Loucy (cell line): ENCODE measurements at regions not wholly inside any gene's neighbourhood (a gene's known extent, or its start where the extent isn't known, plus 50 kb on each side); places are given as distances from the start of the nearest gene placed in this dataset.

Source experiments
- H2AFZ ChIP-seq: fragments of 200-600 bp; sonication (generic); 2 replicates; pipeline ENCODE4 v1.6.0; 2016; ENCODE audit warnings: antibody characterized with exemption, mild to moderate bottlenecking, low read length, moderate library complexity
- H3F3A ChIP-seq: fragments of 200-600 bp; 2 replicates; pipeline ENCODE4 v1.6.0; 2016; ENCODE audit warnings: antibody characterized with exemption, low read depth, mild to moderate bottlenecking
- H3K27me3 ChIP-seq: fragments of 200-600 bp; sonication (generic); 2 replicates; pipeline ENCODE4 v1.6.1; 2014; ENCODE audit warnings: low read length, mild to moderate bottlenecking; ENCODE audit not compliant: insufficient read depth, poor library complexity, severe bottlenecking
- H3K36me3 ChIP-seq: fragments of 200-600 bp; sonication (generic); 2 replicates; pipeline ENCODE4 v1.6.1; 2016; ENCODE audit warnings: low read length; ENCODE audit not compliant: insufficient read depth
- H3K4me1 ChIP-seq: fragments of 200-600 bp; sonication (generic); 2 replicates; pipeline ENCODE4 v1.5.1; 2014; ENCODE audit warnings: low read length, mild to moderate bottlenecking; ENCODE audit not compliant: insufficient read depth, poor library complexity, severe bottlenecking
- H3K4me2 ChIP-seq: fragments of 200-600 bp; sonication (generic); 2 replicates; pipeline ENCODE4 v1.6.0; 2014; ENCODE audit warnings: antibody characterized with exemption, low read length, low read depth, mild to moderate bottlenecking; ENCODE audit not compliant: poor library complexity, severe bottlenecking
- H3K4me3 ChIP-seq: fragments of 200-600 bp; sonication (generic); 2 replicates; pipeline ENCODE4 v1.5.1; 2014; ENCODE audit warnings: low read length, mild to moderate bottlenecking, mixed read lengths; ENCODE audit not compliant: poor library complexity, severe bottlenecking
- H3K79me2 ChIP-seq: fragments of 200-600 bp; sonication (generic); 2 replicates; pipeline ENCODE4 v1.6.1; 2014; ENCODE audit warnings: low read length; ENCODE audit not compliant: insufficient read depth
- H3K9ac ChIP-seq: fragments of 200-600 bp; sonication (generic); 2 replicates; pipeline ENCODE4 v1.6.0; 2014; ENCODE audit warnings: mild to moderate bottlenecking, low read depth, low read length, moderate library complexity; ENCODE audit not compliant: poor library complexity, severe bottlenecking
- H3K9me2 ChIP-seq: fragments of 200-600 bp; sonication (generic); replicated peaks from 2 replicates; pipeline ENCODE4 v1.6.1; 2016; ENCODE audit warnings: low read depth, low read length, mixed read lengths
- H3K9me3 ChIP-seq: fragments of 200-600 bp; sonication (generic); 2 replicates; pipeline ENCODE4 v1.6.1; 2014; ENCODE audit warnings: mild to moderate bottlenecking, antibody characterized with exemption, low read length, low read depth; ENCODE audit not compliant: insufficient read depth
- H4K20me1 ChIP-seq: fragments of 200-600 bp; sonication (generic); 2 replicates; pipeline ENCODE4 v1.6.0; 2014; ENCODE audit warnings: antibody characterized with exemption, low read length, mild to moderate bottlenecking; ENCODE audit not compliant: insufficient read depth, poor library complexity, severe bottlenecking
- CTCF ChIP-seq: fragments of 200-600 bp; sonication (generic); conservative IDR thresholded peaks from 2 replicates; pipeline ENCODE4 v1.5.1; 2014; ENCODE audit warnings: mild to moderate bottlenecking, antibody characterized with exemption, low read length
- EZH2phosphoT487 ChIP-seq: fragments of 200-600 bp; IDR thresholded peaks from 2 replicates; pipeline ENCODE4 v1.6.1; 2018; ENCODE audit warnings: antibody characterized with exemption, mild to moderate bottlenecking, moderate library complexity, borderline replicate concordance

GRCh38 chr1:38134294-38134755 is 87.7 kb upstream of the POU3F1 start:
- Histone ChIP-seq H3K4me3 (no peak overlapping the region), H3K36me3 (no peaks in the 10 kb centered on the region), H3K4me1 (no peaks in the 10 kb centered on the region), H3K9me3 (no peaks in the 10 kb centered on the region), H3K27me3 (no peaks in the 10 kb centered on the region), H3F3A (no peaks in the 10 kb centered on the region), H2AFZ (no peak overlapping the region), H4K20me1 (no peaks in the 10 kb centered on the region), H3K4me2 (no peak overlapping the region), H3K9me2 (no peaks in the 10 kb centered on the region), H3K9ac (no peak overlapping the region), H3K79me2 (no peaks in the 10 kb centered on the region)
- TF ChIP-seq EZH2phosphoT487 (no peak), CTCF (no peak)

DNA sequence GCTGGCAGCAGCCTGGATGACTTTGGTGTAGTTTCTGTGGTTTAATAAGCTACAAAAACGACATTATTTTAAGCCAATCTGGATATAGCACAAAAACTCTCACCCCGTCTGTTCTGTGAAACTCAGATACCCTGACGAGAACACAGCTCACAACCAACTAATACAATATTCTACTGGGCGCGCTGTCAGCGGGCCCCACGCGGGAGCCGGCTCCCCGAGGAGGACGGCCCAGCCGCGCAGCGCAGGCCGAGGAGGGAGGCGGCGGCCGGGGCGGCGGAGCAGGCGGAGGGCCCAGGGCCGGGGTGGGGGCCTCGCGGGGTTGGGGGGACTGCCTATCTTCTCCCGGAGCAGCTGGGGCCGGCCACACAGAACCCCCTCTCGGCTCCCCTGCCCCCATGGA is 87.2 kb upstream of the POU3F1 start:
- Histone ChIP-seq H3K4me3 (no peak overlapping the region), H3K9ac (no peak overlapping the region), H2AFZ (no peak overlapping the region), H3K9me2 (no peaks in the 10 kb centered on the region), H4K20me1 (no peaks in the 10 kb centered on the region), H3F3A (no peaks in the 10 kb centered on the region), H3K4me2 (no peak overlapping the region), H3K4me1 (no peaks in the 10 kb centered on the region), H3K79me2 (no peaks in the 10 kb centered on the region), H3K36me3 (no peaks in the 10 kb centered on the region), H3K9me3 (no peaks in the 10 kb centered on the region), H3K27me3 (no peaks in the 10 kb centered on the region)
- no peak for TF ChIP-seq CTCF
- TF ChIP-seq EZH2phosphoT487: no peak

GRCh38 chr1:38133304-38133703 is 86.7 kb upstream of the POU3F1 start:
- Histone ChIP-seq H3K4me2 (no peak overlapping the region), H3K4me3 (no peak overlapping the region)
- TF ChIP-seq EZH2phosphoT487 (no peak), CTCF (no peak)

More at GRCh38 chr1:38133304-38133703, 86.7 kb upstream of the POU3F1 start:
- no peaks in the 10 kb centered on the region for H3F3A ChIP-seq
- no peak overlapping the region for H2AFZ ChIP-seq
- H3K79me2 ChIP-seq: no peaks in the 10 kb centered on the region
- H3K4me1 ChIP-seq: no peaks in the 10 kb centered on the region
- H3K9ac ChIP-seq: no peak overlapping the region
- H3K36me3 ChIP-seq: no peaks in the 10 kb centered on the region
- no peaks in the 10 kb centered on the region for H4K20me1 ChIP-seq
- H3K9me2 ChIP-seq: no peaks in the 10 kb centered on the region
- no peaks in the 10 kb centered on the region for H3K9me3 ChIP-seq
- no peaks in the 10 kb centered on the region for H3K27me3 ChIP-seq
